NCI-H1436 treated with DMSO at 0.1 percent for 48 hours (cell line): ENCODE measurements at regions not wholly inside any gene's neighbourhood (a gene's known extent, or its start where the extent isn't known, plus 50 kb on each side); places are given as distances from the start of the nearest gene placed in this dataset.
"Not testable (repeated sequence)": the region's sequence is repeated elsewhere in the genome, so short reads cannot be mapped to it uniquely, and the experiment has no call there.

Source experiments
- DNase-seq: peaks from one replicate; lab custom pipeline; 2025; lab: John Stamatoyannopoulos, UW

DNA sequence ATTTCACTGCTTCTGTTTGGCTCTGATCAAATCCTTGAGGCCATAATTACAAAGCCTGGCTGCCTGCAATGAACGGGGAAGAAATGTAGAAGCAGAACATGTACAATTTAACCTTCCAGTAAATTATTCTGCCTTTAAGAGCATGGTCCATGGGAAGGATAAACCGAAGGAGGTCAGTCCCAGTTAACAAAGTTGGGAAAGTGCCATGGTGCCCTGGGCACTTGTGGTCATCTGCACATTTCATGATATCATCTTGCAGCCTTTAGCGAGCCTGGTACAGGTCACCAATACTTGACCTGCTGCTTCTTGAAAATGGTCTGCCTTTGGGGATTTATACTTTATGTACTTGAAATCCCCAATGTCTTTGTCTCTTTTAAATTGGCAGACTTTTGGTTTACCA is 175.9 kb upstream of the KITLG start:
- no peak for DNase-seq

DNA sequence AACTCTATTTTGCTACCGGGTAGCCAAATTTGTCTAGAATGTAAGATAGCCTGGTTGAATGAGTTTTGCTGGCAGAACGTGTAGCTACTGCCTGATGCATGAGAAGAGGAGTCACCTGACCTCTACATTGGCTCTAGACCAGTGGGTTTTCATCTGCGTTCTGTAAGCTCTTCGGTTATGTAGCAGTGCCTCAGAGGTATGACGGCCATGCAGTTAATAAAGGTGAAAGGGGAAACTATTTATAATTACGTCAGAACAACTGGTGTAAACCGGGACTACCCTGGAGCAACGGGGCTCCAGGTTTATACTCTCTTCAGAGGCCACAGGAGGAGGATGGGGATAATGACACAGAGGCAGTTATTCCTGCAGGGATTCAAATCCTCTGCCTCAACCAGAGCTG is 173.4 kb upstream of the KITLG start:
- no peak for DNase-seq

DNA sequence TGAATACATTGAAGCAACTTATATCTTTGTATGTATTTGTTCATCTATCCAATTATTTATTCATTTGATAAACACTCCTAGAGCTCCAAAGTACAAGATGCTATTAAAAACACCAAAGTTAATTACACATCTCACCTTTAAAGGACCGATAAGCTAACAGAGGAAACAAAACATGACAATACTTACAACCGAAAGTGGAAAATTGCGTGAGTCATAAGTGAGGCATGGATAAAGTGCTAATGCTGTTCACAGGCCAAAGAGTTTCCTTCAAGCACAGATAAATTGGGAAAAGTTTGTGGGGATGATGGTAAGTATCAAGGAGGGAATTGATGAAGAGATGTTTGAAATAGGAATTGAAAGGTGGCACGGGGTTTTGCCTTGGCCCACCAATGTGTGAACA is 172.8 kb upstream of the KITLG start:
- DNase-seq, result no peak

DNA sequence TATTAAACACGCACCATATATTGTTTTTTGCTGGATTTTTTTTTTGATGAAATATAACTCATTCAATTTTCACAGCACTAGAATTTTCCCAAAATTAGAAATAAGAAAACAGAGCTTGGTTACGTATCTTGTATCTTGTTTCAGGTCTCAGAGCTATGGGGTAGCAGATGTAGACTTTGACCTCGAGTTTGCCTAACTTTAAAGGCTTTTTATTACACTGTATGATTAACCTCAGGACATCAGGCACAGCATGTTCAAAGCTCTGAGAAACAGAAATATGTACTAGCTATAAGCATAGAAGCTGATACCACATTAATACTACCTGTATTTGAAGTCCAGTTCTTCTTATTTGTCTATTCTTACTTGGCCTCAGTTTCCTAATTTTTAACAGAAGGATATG is 171.9 kb upstream of the KITLG start:
- no peak for DNase-seq

DNA sequence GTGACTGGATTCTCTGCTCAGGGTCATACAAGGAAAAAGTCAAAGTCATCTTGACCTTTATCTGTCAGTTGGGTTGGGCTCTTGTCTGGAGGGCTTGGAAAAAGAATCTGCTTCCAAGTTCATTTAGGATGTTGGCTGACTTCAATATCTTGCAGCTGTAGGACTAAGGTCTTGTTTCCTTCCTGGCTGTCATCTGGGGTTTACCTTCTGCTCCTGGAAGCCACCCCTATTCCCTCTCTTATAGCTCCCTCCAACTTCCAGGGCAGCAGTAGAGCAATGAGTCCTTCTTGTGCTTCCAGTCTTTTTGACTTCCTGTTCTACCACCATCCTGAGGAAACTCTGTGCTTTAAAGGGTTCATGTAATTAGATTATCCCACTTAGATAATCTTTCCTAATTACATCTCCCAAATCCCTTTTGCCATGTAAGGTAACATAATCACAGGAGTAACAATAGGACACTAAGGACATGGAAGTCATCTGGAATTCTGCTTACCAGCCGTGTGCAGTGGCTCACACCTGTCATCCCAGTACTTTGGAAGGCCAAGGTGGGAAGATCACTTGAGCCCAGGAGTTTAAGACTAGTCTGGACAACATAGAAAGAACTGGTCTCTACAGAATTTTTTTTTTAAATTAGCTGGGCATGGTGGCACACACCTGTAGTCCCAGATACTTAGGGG is 170.7 kb upstream of the KITLG start:
- no peak for DNase-seq

DNA sequence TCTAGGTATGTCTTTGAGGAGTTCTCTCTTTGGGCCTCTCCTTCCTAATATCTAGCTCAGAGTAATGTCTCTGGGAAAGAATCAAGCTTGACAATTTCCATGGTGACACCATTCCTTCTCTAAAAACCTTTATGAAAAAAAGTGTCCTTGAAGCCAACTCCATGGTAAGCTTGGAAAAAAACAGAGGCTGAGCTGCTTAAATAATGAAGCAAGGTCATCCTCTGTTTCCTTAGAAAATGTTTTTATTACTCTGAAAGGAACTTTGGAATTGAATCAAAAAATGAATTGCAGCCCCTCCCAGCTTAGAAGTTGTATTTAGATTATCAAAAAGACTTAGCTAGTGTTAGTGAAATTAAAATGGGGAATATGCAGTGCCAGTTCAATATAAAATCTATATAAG is 166.1 kb upstream of the KITLG start:
- DNase-seq, result no peak

DNA sequence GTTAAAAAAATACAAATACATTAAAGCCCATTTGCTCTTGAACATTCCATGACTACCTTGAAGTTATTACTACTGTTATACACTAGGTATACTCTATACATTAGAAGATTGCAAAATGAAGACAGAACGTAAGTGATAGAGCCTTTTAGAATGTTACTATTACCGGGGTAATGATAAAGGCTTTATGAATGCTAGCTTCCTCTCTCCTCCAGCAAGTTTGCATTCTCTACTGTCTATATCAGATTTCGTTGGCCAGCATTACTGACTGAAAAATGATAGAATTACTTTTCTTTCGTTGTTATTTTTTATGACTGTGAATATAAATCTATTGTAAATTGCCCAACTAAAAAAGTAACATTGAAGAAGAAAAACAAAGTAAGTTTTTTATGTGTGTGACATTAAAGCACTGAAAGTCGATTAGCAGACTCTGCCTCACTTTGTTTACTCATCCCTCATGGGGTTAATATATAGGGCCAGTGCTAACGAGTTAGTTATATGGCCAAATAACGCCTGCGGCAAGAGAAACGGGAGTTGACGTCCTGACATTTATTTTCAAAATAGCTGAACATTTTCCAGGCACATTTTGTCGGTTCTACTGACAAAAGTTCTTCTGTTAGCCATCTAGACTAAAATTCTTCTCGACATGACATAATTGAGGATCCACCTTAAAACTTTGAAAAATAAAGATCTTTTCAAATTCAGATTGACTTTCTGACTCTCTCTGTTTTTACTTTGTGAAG is 163.8 kb upstream of the KITLG start:
- DNase-seq, result no peak

DNA sequence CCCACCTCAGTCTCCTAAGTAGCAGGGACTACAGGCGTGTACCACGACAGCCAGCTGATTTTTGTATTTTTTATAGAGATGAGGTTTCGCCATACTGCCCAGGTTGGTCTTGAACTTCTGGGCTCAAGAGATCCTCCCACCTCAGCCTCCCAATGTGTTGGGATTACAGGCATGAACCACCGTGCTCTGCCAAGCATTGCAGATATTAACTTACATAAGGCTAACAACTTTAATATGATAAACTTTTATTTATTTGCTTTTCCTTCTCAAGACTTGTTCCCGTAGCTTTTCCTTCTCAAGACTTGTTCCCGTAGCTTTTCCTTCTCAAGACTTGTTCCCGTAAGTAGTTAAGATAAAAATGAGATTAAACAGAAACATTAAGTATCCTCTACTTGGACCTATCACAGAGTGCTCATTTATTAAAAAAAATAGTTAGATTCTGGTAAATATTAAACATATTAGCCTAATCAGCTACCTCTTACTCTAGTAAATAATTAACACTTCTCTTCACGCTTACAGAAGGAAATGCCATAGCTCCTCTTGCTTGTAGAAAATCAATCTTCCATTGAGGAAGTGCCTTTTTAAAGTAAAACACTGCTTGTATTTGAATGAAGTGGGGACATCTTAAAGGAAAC is 157.7 kb upstream of the KITLG start:
- no peak for DNase-seq

DNA sequence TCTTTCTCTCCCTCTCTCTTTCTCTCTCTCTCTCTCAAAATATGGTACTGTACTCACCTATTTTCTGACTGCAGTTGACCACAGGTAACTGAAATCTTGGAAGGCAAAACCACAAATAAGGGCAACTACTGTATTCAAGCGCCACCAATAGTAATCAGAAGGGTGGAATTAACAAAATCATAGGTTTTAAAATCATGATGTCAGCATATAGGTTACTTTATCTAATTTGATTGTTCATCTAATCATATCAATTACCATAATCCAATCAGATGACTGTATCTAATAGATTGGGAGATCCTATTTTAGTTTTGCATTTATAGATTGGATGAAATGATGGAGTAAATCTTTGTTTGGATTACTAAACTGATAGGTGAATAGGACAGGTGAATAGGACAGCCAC is 155.8 kb upstream of the KITLG start:
- no peak for DNase-seq

DNA sequence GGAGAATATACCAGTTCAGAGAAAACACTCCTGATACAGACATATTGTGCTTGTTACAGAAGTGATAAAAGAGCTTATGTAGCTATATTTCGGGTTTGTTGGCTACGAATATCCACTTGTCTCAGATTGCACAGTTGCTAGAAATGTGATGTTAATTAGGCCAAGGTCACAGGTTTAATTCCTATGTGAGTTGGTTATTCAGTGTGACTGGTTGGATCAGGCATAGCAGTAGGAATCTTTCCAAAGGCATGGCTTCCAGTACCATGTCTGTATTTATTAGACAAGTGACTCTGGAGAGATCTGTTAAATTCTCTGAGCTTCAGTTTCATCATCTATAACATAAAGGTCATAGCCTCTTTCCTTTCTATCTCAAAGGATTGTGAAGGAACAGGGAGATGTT is 152.7 kb upstream of the KITLG start:
- DNase-seq, result no peak

DNA sequence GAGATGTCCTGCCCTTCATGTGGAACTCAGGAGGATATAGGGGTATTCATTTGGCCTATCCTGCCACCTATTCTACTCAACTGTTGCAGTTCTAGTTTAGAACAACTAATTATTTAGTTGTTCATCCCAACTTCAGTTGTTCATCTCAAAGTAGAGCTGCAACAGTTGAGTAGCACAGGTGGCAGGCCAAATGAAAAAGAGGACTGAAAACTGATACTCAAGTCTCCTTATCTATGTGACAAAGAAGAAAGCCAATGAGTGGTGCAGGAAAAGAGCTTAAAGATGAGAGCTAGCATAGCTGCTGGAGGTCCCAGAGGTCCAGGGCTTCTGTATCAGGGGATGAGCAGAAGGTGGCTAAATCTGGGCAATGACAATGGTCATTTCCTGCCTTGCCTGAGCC is 148.9 kb upstream of the KITLG start:
- no peak for DNase-seq

DNA sequence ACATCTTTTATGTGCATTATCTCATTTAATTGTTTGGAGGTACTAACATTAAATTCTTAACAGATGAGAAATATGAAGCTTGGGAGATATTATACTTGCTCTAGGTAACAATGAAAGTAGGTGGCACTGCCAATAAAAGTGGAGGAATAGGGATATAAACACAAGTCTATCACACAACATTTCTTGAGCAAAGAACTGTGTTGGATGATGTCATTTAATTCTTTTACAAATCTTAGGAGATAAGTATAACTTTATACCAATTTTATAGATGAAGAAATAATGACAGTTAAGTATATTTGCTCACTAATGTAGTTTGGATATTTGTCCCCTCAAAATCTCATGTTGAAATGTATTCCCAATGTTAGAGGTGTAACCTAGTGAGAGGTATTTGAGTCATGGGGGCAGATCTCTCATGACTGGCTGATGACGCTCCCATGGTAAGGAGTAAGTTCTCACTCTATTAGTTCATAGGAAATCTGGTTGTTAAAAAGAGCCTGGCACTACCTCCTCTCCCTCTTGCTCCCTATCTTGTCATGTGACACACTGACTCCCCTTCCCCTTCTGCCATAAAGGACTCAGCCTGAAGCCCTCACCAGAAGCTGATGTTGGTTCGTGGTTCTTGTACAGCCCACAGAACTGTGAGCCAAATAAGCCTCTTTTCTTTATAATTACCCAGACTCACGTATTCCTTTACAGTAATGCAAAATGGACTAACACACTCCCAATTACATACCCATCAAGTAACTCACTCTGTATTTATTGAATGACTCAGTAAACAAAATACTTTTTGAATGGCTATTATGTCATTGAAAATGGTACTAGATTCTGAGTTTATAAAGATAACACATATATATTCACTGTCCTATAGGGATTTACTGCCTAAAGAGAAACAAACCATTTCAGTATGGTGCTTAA is 146.8 kb upstream of the KITLG start:
- no peak for DNase-seq

DNA sequence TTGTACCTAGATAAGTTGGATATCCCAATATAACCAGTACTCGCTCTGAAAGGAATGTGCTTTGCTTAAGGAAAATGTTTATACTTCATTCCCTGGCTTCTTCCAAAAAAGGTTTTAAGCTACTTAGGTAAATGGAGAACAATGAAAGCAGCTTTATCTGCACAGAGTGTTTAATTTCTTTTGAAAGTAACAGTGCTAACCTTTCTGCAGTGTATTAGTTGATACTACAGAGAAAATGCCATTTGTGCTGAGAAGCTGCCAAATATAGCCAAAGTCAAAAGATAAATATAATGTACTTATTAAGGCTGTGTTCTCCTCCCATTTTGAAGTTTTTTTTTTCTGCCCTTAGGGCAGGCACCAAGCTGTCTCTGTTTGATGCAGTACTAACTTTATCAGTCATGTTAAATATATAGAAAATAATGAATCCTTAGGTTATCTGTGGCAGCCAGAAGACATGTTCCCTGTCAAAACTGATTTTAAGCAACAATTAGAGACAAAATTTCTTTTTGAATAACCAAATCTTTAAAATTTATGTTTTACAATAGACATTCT is 145.4 kb upstream of the KITLG start:
- DNase-seq, result no peak

DNA sequence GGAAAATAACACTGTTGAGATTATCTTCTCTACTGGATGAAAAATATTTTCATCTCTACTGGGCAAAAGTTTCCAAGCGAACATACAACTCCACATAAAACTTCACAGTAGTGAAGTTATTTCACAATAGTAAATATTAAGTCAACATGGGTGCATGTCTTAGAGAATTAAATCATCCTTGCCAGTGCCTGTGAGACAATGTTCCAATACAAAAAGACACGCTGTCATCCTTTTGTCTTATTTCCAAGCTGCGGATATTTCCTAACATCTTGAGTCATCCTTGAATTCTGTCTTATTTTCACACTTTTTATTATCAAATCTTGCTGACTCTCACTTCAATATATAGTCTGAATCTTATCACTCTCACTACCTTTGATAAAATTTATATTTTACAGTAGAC is 142.9 kb upstream of the KITLG start:
- DNase-seq, result no peak

DNA sequence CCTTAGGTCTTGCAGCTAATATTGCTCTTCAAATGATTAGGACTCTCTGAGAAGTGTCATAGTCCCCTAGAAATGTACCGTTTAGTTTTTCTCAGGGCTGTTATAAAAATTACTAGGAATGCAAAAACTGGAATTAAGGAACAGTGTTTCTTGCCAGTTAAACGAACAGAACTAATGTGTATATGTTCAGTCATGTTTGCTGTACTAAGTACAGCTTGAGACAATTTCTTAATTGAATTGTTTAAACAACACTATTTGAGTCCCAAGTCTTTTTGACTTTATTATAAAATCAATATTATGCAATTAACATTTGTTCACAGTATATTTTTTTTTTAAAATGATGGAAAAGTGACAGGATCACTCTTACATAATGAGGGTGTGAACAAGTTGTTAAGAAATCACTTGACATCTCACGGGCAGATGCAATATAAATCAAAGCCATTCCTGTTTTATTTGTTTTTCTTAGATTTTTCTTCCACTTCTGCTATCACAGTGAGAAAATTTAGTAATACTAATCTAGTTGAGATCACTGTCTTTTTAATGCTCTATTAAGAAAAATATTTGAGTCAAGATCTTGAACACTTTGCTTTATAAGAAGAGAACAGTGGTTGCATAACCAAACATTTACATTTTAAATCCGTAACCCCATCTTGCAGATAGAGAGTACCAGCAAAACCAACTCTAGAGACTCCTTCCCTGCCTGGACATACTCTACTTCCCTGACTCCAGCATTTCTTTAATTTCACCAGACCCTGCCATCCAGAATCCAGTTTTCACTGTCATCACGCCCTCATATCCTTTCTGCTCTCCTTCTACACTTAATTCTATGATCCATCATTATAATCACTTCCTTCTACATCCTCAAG is 140.7 kb upstream of the KITLG start:
- DNase-seq, result no peak

DNA sequence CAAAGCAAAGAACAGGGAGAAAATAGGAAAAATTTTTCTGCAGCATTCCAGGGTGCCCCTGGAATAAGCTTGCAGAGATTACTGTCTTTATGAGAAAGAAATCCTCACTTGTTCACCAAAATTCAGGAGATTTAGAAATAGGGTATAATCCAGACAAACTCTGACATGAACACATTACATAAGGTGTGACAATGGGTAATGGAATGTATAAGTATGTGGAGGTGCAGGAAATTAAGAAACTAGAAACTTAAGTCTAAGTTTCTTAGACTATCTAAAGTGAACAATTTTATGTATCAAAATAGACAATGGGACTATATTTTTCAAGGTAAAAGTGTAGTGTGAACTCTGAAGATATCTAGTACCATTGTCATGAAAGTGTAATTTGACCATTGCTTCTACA is 140.0 kb upstream of the KITLG start:
- DNase-seq, result no peak

DNA sequence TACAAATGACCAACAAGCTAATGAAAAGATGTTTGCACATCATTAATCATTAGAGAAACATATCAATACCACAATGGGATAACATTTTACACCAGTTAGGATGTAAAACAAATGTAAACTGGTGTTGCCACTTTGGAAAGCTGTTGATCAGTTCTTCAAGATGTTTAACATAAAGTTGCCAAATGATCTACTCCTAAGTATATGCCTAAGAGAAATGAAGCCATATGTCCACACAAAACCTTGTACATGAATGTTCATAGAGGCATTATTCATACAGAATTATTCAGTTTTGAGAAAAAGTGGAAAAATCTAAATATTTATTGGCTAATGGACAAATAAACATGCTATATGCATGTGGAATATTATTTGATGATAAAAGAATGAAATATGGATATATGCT is 136.9 kb upstream of the KITLG start:
- DNase-seq, result no peak

DNA sequence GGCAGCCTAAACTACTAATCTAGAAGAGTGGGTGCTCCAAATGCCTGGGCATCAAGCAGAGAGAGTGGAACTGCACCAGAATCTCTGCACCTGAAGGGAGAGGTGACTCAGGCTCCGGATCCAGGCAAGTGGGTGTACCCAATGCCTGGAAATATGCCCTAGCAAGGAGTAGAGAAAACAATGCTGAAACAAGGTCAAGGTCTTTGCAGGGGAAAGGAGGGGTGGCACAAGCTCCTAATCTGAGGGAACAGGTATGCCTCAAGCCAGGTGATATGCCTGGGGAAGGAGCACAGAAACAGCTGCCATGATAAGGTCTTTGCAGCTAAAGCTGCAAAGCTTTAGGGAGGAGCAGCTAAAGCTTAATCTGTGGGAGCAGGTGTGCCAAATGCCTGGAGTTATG is 136.0 kb upstream of the KITLG start:
- no peak for DNase-seq

DNA sequence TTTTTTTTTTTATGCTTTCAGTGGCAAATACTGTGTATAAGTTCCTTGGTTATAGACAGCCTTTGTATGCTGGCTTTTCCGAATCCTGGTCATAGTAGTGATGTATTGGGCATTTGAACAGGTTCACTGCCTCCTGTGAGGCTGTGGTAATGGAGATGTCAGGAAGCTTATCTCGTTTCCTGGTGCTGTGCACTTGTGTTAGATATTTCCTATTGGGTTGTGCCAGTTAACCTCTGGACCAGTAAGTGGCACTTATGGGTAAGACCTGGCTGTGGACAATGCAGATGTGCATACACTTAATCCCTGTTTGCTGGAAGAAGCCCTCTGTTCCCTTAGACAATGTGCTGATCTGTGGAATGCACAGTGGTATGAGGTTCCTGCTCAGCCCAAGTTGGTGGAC is 135.4 kb upstream of the KITLG start:
- no peak for DNase-seq

DNA sequence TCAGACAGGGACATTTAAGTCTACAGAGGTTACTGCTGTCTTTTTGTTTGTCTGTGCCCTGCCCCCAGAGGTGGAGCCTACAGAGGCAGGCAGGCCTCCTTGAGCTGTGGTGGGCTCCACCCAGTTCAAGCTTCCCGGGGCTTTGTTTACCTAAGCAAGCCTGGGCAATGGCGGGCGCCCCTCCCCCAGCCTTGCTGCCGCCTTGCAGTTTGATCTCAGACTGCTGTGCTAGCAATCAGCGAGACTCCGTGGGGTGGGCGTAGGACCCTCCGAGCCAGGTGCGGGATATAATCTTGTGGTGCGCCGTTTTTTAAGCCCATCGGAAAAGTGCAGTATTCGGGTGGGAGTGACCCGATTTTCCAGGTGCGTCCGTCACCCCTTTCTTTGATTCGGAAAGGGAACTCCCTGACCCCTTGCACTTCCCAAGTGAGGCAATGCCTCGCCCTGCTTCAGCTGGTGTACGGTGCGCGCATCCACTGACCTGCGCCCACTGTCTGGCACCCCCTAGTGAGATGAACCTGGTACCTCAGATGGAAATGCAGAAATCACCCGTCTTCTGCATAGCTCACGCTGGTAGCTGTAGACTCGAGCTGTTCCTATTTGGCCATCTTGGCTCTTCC is 134.1 kb upstream of the KITLG start:
- not testable (repeated sequence) for DNase-seq

DNA sequence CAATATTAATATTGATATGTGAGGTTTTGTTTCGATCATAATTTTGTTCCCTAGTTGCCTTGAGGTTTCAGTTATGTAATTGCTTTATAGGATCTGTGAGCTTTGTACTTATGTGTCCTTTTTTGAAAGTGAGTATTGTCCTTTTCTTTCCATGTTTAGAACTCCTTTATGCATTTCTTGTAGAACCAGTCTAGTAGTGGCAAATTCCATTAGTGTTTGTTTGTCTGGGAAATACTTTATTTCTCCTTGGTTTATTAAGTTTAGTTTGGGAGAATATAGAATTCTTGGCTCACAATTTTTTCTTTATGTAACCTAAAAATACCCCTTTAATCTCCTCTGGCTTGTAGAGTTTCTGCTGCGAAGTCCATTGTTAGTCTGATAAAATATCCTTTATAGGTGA is 127.5 kb upstream of the KITLG start:
- no peak for DNase-seq
